HG03354 (cell line): ENCODE measurements at regions not wholly inside any gene's neighbourhood (a gene's known extent, or its start where the extent isn't known, plus 50 kb on each side); places are given as distances from the start of the nearest gene placed in this dataset.
A peak's percentile ranks its signal among the peaks of the same experiment; 100 is the strongest.

ENCODE experiments used
- ATAC-seq: cut with Tn5 transposase; IDR thresholded peaks from one replicate; pipeline ENCODE4 v1.9.1; 2021; ENCODE audit warnings: mild to moderate bottlenecking; ENCODE audit not compliant: unreplicated experiment, poor library complexity, severe bottlenecking

- ATAC-seq = no peak
Measured at GRCh38 chr1:36723813-36724212, 241.1 kb upstream of the CSF3R start.

- ATAC-seq = no peak
Measured at GRCh38 chr1:36722871-36723270, 240.2 kb upstream of the CSF3R start.

- ATAC-seq = no peak
Measured at GRCh38 chr1:36721261-36721660, 238.5 kb upstream of the CSF3R start.

GRCh38 chr1:36717431-36717830 is 234.7 kb upstream of the CSF3R start:
- no peak for ATAC-seq

- no peak for ATAC-seq
Measured at GRCh38 chr1:36715797-36716196, 233.1 kb upstream of the CSF3R start.

- ATAC-seq = no peak
Measured at GRCh38 chr1:36714301-36714700, 231.6 kb upstream of the CSF3R start.

GRCh38 chr1:36711480-36711879 is 228.8 kb upstream of the CSF3R start:
- no peak for ATAC-seq

GRCh38 chr1:36710951-36711350 is 228.2 kb upstream of the CSF3R start:
- ATAC-seq = no peak

GRCh38 chr1:36709869-36710481 is 227.3 kb upstream of the CSF3R start:
- no peak for ATAC-seq

GRCh38 chr1:36708587-36708986 is 225.9 kb upstream of the CSF3R start:
- no peak for ATAC-seq

GRCh38 chr1:36707221-36707620 is 224.5 kb upstream of the CSF3R start:
- ATAC-seq = no peak

- no peak for ATAC-seq
Measured at GRCh38 chr1:36706416-36706815, 223.7 kb upstream of the CSF3R start.

GRCh38 chr1:36705629-36706028 is 222.9 kb upstream of the CSF3R start:
- ATAC-seq = no peak

GRCh38 chr1:36703526-36704208 is 221.0 kb upstream of the CSF3R start:
- peak; percentile 74 for ATAC-seq

- no peak for ATAC-seq
Measured at GRCh38 chr1:36702963-36703362, 220.2 kb upstream of the CSF3R start.

- ATAC-seq = no peak
Measured at GRCh38 chr1:36699113-36699911, 216.6 kb upstream of the CSF3R start.

GRCh38 chr1:36697836-36698605 is 215.3 kb upstream of the CSF3R start:
- ATAC-seq = no peak

- ATAC-seq = no peak
Measured at GRCh38 chr1:36696261-36696940, 213.7 kb upstream of the CSF3R start.

- ATAC-seq = no peak
Measured at GRCh38 chr1:36693603-36694002, 210.9 kb upstream of the CSF3R start.

- no peak for ATAC-seq
Measured at GRCh38 chr1:36693161-36693525, 210.4 kb upstream of the CSF3R start.
